HEK293 (cell line): ENCODE measurements at regions not wholly inside any gene's neighbourhood (a gene's known extent, or its start where the extent isn't known, plus 50 kb on each side); places are given as distances from the start of the nearest gene placed in this dataset.

ENCODE experiments used
- CTCF ChIA-PET: fragments of 350-600 bp; formaldehyde crosslinking; extraction: SDS; loops from one replicate; lab custom pipeline; 2021; ENCODE audit warnings: antibody characterized with exemption; lab: Yijun Ruan, JAX
- POLR2A ChIA-PET: fragments of 300-600 bp; formaldehyde crosslinking; extraction: SDS; loops from one replicate; lab custom pipeline; 2020; ENCODE audit warnings: antibody characterized with exemption, inconsistent platforms; lab: Yijun Ruan, JAX
- H3K27ac ChIP-seq: fragments of 200-500 bp; sonication (Bioruptor generic); 2 replicates; pipeline ENCODE4 v1.5.1; 2014; ENCODE audit warnings: low read depth, low read length, control low read depth, inconsistent platforms; ENCODE audit errors: extremely low read depth
- H3K36me3 ChIP-seq, 2 experiments: fragments of 200-500 bp in 1 of 2; sonication (Bioruptor generic) in 1 of 2; 1 replicate in 1 of 2; 2 replicates in 1 of 2; pipeline ENCODE4 v1.5.1; 2014 to 2017; ENCODE audit warnings: inconsistent platforms in 2 of 2, low read length in 2 of 2; ENCODE audit not compliant: control insufficient read depth in 2 of 2, insufficient read depth in 1 of 2
- H3K4me1 ChIP-seq: fragments of 200-500 bp; sonication (Bioruptor generic); 2 replicates; pipeline ENCODE4 v1.5.1; 2014; ENCODE audit warnings: mild to moderate bottlenecking, low read length, inconsistent platforms; ENCODE audit not compliant: control insufficient read depth, insufficient read depth
- H3K4me3 ChIP-seq: 2 replicates; pipeline ENCODE4 v1.5.1; 2011; ENCODE audit warnings: low read depth, mild to moderate bottlenecking, control low read depth, low read length, moderate library complexity
- H3K9me3 ChIP-seq: fragments of 200-500 bp; sonication (Bioruptor generic); 2 replicates; pipeline ENCODE4 v1.5.1; 2014; ENCODE audit warnings: low read depth, low read length, inconsistent platforms; ENCODE audit not compliant: control insufficient read depth, insufficient read depth
- GLI4 ChIP-seq: fragments of 450-650 bp; formaldehyde crosslinking; IDR thresholded peaks from 2 replicates; pipeline ENCODE4 v1.5.1; 2016; ENCODE audit warnings: missing biosample characterization, missing genetic modification characterization
- MEIS1 ChIP-seq: sonication (generic); formaldehyde crosslinking; IDR thresholded peaks from 2 replicates; pipeline ENCODE4 v1.8.1; 2022; ENCODE audit warnings: missing genetic modification reagents, mild to moderate bottlenecking, borderline replicate concordance
- ZFP37 ChIP-seq: fragments of 450-650 bp; formaldehyde crosslinking; IDR thresholded peaks from 2 replicates; pipeline ENCODE4 v1.5.1; 2016; ENCODE audit warnings: missing biosample characterization, missing genetic modification characterization
- ZFP41 ChIP-seq: fragments of 450-650 bp; formaldehyde crosslinking; IDR thresholded peaks from 2 replicates; pipeline ENCODE4 v1.5.1; 2016; ENCODE audit warnings: missing biosample characterization, missing genetic modification characterization, borderline replicate concordance
- ZNF114 ChIP-seq: fragments of 450-650 bp; formaldehyde crosslinking; IDR thresholded peaks from 2 replicates; pipeline ENCODE4 v1.5.0; 2017; ENCODE audit warnings: missing biosample characterization, missing genetic modification characterization
- ZNF155 ChIP-seq: fragments of 450-650 bp; formaldehyde crosslinking; IDR thresholded peaks from 2 replicates; pipeline ENCODE4 v1.5.1; 2016; ENCODE audit warnings: missing biosample characterization, missing genetic modification characterization
- ZNF202 ChIP-seq: fragments of 450-650 bp; formaldehyde crosslinking; IDR thresholded peaks from 2 replicates; pipeline ENCODE4 v1.5.1; 2016; ENCODE audit warnings: missing biosample characterization, missing genetic modification characterization, borderline replicate concordance
- ZNF37A ChIP-seq: fragments of 450-650 bp; IDR thresholded peaks from 2 replicates; pipeline ENCODE4 v1.5.1; 2018; ENCODE audit warnings: missing biosample characterization, missing genetic modification characterization
- ZNF423 ChIP-seq: fragments of 450-650 bp; formaldehyde crosslinking; IDR thresholded peaks from 2 replicates; pipeline ENCODE4 v1.5.1; 2016; ENCODE audit warnings: missing biosample characterization, missing genetic modification characterization
- ZNF571 ChIP-seq: fragments of 450-650 bp; formaldehyde crosslinking; IDR thresholded peaks from 2 replicates; pipeline ENCODE4 v1.5.0; 2017; ENCODE audit warnings: missing biosample characterization, missing genetic modification characterization
- ZNF629 ChIP-seq: fragments of 450-650 bp; formaldehyde crosslinking; IDR thresholded peaks from 2 replicates; pipeline ENCODE4 v1.5.1; 2017; ENCODE audit warnings: missing biosample characterization, missing genetic modification characterization
- ZNF830 ChIP-seq: fragments of 450-650 bp; IDR thresholded peaks from 2 replicates; pipeline ENCODE4 v1.5.0; 2018; ENCODE audit warnings: missing biosample characterization, missing genetic modification characterization, low read depth, mild to moderate bottlenecking, moderate library complexity
- TF ChIP-seq, protein P1 (sequence below): fragments of 450-650 bp; formaldehyde crosslinking; IDR thresholded peaks from 2 replicates; pipeline ENCODE4 v1.5.1; 2017; ENCODE audit warnings: missing biosample characterization, missing genetic modification characterization
- TF ChIP-seq, protein P2 (sequence below): fragments of 450-650 bp; formaldehyde crosslinking; IDR thresholded peaks from 2 replicates; pipeline ENCODE4 v1.5.1; 2016; ENCODE audit warnings: missing biosample characterization, missing genetic modification characterization
- TF ChIP-seq, protein P3 (sequence below): fragments of 450-650 bp; formaldehyde crosslinking; optimal IDR thresholded peaks from 2 replicates; pipeline ENCODE3; 2016; ENCODE audit warnings: missing biosample characterization, mild to moderate bottlenecking, missing genetic modification characterization
- TF ChIP-seq, protein P4 (sequence below): fragments of 450-650 bp; formaldehyde crosslinking; IDR thresholded peaks from 2 replicates; pipeline ENCODE4 v1.5.1; 2016; ENCODE audit warnings: missing biosample characterization, missing genetic modification characterization
- TF ChIP-seq, protein P5 (sequence below): fragments of 450-650 bp; formaldehyde crosslinking; IDR thresholded peaks from 2 replicates; pipeline ENCODE4 v1.5.1; 2016; ENCODE audit warnings: missing biosample characterization, missing genetic modification characterization
- TF ChIP-seq, protein P6 (sequence below): fragments of 450-650 bp; formaldehyde crosslinking; IDR thresholded peaks from 2 replicates; pipeline ENCODE4 v1.5.1; 2017; ENCODE audit warnings: missing biosample characterization, mild to moderate bottlenecking, missing genetic modification characterization, moderate library complexity

DNA sequence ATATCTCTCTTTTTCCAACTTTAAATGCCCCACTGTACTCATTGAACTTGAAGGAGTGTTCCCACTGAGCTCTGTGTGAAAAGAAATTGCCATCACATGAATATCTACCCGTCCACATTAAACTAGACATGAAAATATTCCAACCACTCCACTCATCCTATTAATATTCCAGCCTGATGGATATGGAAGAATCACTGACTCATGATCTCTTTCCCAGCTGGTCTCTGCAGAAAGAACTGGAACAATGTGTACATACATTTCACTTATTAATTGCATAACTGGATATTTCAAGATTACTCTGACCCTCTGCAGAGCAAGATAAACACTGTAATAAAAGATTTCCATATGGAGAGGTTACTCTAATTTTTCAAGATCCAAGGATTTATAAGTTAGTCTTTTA lies 711.1 kb upstream of the LRRC4C start (continued):
- TF ChIP-seq, protein P1, sequence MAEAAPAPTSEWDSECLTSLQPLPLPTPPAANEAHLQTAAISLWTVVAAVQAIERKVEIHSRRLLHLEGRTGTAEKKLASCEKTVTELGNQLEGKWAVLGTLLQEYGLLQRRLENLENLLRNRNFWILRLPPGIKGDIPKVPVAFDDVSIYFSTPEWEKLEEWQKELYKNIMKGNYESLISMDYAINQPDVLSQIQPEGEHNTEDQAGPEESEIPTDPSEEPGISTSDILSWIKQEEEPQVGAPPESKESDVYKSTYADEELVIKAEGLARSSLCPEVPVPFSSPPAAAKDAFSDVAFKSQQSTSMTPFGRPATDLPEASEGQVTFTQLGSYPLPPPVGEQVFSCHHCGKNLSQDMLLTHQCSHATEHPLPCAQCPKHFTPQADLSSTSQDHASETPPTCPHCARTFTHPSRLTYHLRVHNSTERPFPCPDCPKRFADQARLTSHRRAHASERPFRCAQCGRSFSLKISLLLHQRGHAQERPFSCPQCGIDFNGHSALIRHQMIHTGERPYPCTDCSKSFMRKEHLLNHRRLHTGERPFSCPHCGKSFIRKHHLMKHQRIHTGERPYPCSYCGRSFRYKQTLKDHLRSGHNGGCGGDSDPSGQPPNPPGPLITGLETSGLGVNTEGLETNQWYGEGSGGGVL (tag by site-specific recombination): no peak
- TF ChIP-seq, all 188 proteins: peak for 0

DNA sequence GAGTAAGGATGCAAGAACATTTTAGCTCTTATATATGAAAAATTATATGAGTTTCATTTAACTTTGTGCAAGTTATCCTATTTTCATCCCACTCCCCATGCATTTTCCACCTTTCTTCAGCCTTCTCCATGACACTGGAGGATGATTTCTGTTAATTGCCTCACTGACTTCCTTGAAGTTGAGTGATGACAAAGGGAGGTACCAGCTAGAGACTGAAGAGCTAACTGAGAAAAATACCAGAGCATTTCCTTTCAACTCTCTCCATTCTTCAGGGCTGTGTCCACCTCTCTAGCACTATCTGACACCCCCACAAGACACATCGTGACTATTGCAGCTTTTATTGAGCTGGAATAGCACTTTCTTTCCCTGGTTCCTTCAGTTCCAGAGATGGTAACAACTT lies 711.6 kb upstream of the LRRC4C start:
- ChIA-PET CTCF (no interaction called here), POLR2A (no interaction called here)
- TF ChIP-seq, protein P2, sequence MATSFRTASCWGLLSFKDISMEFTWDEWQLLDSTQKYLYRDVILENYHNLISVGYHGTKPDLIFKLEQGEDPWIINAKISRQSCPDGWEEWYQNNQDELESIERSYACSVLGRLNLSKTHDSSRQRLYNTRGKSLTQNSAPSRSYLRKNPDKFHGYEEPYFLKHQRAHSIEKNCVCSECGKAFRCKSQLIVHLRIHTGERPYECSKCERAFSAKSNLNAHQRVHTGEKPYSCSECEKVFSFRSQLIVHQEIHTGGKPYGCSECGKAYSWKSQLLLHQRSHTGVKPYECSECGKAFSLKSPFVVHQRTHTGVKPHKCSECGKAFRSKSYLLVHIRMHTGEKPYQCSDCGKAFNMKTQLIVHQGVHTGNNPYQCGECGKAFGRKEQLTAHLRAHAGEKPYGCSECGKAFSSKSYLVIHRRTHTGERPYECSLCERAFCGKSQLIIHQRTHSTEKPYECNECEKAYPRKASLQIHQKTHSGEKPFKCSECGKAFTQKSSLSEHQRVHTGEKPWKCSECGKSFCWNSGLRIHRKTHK (tag by site-specific recombination): no peak
- TF ChIP-seq, protein P3, sequence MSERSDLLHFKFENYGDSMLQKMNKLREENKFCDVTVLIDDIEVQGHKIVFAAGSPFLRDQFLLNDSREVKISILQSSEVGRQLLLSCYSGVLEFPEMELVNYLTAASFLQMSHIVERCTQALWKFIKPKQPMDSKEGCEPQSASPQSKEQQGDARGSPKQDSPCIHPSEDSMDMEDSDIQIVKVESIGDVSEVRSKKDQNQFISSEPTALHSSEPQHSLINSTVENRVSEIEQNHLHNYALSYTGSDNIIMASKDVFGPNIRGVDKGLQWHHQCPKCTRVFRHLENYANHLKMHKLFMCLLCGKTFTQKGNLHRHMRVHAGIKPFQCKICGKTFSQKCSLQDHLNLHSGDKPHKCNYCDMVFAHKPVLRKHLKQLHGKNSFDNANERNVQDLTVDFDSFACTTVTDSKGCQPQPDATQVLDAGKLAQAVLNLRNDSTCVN (tag by site-specific recombination): no peak
- no peak for TF ChIP-seq GLI4 (tag by site-specific recombination)
- no peak for TF ChIP-seq ZNF155 (tag by site-specific recombination)
- TF ChIP-seq ZNF202: no peak
- TF ChIP-seq ZNF571 (tag by site-specific recombination): no peak
- no peak for TF ChIP-seq ZFP37
- TF ChIP-seq ZNF629 (tag by site-specific recombination): no peak
- no peak for TF ChIP-seq MEIS1 (CRISPR knock-in tag)
- TF ChIP-seq ZNF114 (tag by site-specific recombination): no peak
- TF ChIP-seq ZNF830: no peak
- TF ChIP-seq ZFP41 (tag by site-specific recombination): no peak
- no peak for TF ChIP-seq ZNF423 (tag by site-specific recombination)
- no peak for TF ChIP-seq ZNF37A (tag by site-specific recombination)
- TF ChIP-seq, protein P4, sequence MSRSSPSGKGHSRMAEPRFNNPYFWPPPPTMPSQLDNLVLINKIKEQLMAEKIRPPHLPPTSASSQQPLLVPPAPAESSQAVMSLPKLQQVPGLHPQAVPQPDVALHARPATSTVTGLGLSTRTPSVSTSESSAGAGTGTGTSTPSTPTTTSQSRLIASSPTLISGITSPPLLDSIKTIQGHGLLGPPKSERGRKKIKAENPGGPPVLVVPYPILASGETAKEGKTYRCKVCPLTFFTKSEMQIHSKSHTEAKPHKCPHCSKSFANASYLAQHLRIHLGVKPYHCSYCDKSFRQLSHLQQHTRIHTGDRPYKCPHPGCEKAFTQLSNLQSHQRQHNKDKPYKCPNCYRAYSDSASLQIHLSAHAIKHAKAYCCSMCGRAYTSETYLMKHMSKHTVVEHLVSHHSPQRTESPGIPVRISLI (tag by site-specific recombination): no peak
- TF ChIP-seq, protein P5, sequence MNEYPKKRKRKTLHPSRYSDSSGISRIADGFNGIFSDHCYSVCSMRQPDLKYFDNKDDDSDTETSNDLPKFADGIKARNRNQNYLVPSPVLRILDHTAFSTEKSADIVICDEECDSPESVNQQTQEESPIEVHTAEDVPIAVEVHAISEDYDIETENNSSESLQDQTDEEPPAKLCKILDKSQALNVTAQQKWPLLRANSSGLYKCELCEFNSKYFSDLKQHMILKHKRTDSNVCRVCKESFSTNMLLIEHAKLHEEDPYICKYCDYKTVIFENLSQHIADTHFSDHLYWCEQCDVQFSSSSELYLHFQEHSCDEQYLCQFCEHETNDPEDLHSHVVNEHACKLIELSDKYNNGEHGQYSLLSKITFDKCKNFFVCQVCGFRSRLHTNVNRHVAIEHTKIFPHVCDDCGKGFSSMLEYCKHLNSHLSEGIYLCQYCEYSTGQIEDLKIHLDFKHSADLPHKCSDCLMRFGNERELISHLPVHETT (tag by site-specific recombination): no peak
- TF ChIP-seq, protein P6, sequence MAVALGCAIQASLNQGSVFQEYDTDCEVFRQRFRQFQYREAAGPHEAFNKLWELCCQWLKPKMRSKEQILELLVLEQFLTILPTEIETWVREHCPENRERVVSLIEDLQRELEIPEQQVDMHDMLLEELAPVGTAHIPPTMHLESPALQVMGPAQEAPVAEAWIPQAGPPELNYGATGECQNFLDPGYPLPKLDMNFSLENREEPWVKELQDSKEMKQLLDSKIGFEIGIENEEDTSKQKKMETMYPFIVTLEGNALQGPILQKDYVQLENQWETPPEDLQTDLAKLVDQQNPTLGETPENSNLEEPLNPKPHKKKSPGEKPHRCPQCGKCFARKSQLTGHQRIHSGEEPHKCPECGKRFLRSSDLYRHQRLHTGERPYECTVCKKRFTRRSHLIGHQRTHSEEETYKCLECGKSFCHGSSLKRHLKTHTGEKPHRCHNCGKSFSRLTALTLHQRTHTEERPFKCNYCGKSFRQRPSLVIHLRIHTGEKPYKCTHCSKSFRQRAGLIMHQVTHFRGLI: no peak
- Histone ChIP-seq H3K36me3 (no peaks in the 10 kb centered on the region), H3K4me3 (no peak overlapping the region), H3K9me3 (no peaks in the 10 kb centered on the region), H3K4me1 (no peaks in the 10 kb centered on the region), H3K27ac (no peak overlapping the region)
